ENCODE measurements at regions not wholly inside any gene's neighbourhood (a gene's known extent, or its start where the extent isn't known, plus 50 kb on each side); places are given as distances from the start of the nearest gene placed in this dataset.
"Not testable (repeated sequence)": the region's sequence is repeated elsewhere in the genome, so short reads cannot be mapped to it uniquely, and the experiment has no call there.

- in situ Hi-C loops (cut with HindIII; ENCODE audit: low sequenced_read_pairs): no loop called here
- no peak overlapping the region for H3K4me3 ChIP-seq (ENCODE audit: low read depth, low read length)
- no peak for DNase-seq (ENCODE audit: low read depth)
- no peak for TF ChIP-seq CTCF (IDR thresholded peaks at IDR 0.05; ENCODE audit: low read depth, low read length, missing control alignments)
Measured at GRCh38 chr12:124699909-124700308, 132.5 kb upstream of the NCOR2 start.

GRCh38 chr12:124698998-124699305 lies 131.5 kb upstream of the NCOR2 start:
- TF ChIP-seq CTCF (IDR thresholded peaks at IDR 0.05; ENCODE audit: low read depth, low read length, missing control alignments): no peak
- no peak for DNase-seq (ENCODE audit: low read depth)
- no peak overlapping the region for H3K4me3 ChIP-seq (ENCODE audit: low read depth, low read length)
- in situ Hi-C loops (cut with HindIII; ENCODE audit: low sequenced_read_pairs): no loop called here

- H3K4me3 ChIP-seq (ENCODE audit: low read depth, low read length): no peak overlapping the region
- TF ChIP-seq CTCF (IDR thresholded peaks at IDR 0.05; ENCODE audit: low read depth, low read length, missing control alignments): no peak
- no peak for DNase-seq (ENCODE audit: low read depth)
- in situ Hi-C loops (cut with HindIII; ENCODE audit: low sequenced_read_pairs): no loop called here
Measured at GRCh38 chr12:124698211-124698997, 131.0 kb upstream of the NCOR2 start.

- H3K4me3 ChIP-seq (ENCODE audit: low read depth, low read length); DNase-seq (ENCODE audit: low read depth); in situ Hi-C loops (cut with HindIII; ENCODE audit: low sequenced_read_pairs): not testable (repeated sequence)
Measured at GRCh38 chr12:124697722-124698121, 130.3 kb upstream of the NCOR2 start.

- no peak overlapping the region for H3K4me3 ChIP-seq (ENCODE audit: low read depth, low read length)
- no peak for TF ChIP-seq CTCF (IDR thresholded peaks at IDR 0.05; ENCODE audit: low read depth, low read length, missing control alignments)
- DNase-seq (ENCODE audit: low read depth): no peak
- in situ Hi-C loops (cut with HindIII; ENCODE audit: low sequenced_read_pairs): no loop called here
Measured at GRCh38 chr12:124696693-124697476, 129.5 kb upstream of the NCOR2 start.

- no peak overlapping the region for H3K4me3 ChIP-seq (ENCODE audit: low read depth, low read length)
- in situ Hi-C loops (cut with HindIII; ENCODE audit: low sequenced_read_pairs): no loop called here
- no peak for TF ChIP-seq CTCF (IDR thresholded peaks at IDR 0.05; ENCODE audit: low read depth, low read length, missing control alignments)
- DNase-seq (ENCODE audit: low read depth): no peak
Measured at GRCh38 chr12:124695861-124696260, 128.4 kb upstream of the NCOR2 start.

- DNase-seq (ENCODE audit: low read depth): peak; percentile 96
- in situ Hi-C loops (cut with HindIII; ENCODE audit: low sequenced_read_pairs): no loop called here
- H3K4me3 ChIP-seq (ENCODE audit: low read depth, low read length): no peak overlapping the region
- TF ChIP-seq CTCF (IDR thresholded peaks at IDR 0.05; ENCODE audit: low read depth, low read length, missing control alignments): peak; percentile 34
Measured at GRCh38 chr12:124694846-124695497, 127.6 kb upstream of the NCOR2 start.

Measured in astrocyte of the cerebellum (primary cell).